ENCODE measurements at regions not wholly inside any gene's neighbourhood (a gene's known extent, or its start where the extent isn't known, plus 50 kb on each side); places are given as distances from the start of the nearest gene placed in this dataset.

DNA sequence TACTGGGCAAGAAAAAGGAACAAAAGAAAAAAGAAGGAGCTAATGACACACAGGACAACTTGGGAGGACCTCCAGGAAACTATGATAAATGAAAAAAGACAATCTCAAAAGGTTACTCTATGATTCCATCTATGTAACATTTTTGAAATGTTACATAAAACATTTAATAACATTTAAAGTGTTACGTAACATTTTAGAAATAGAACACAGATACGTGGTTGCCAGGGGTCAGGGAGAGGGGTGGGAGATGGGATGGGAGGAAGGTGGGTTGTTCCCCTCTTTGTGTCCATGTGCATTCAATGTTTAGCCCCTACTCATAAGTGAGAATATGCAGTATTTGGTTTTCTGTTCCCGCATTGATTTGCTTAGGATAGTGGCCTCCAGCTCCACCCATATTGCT is 116.6 kb downstream of the C16orf95 start:
- Histone ChIP-seq H3K9ac (ENCODE audit: low read length) (no peak overlapping the region), H3K4me2 (ENCODE audit: low read length) (no peak overlapping the region), H2BK5ac (ENCODE audit: low read length) (no peak overlapping the region), H3K36me3 (ENCODE audit: control insufficient read depth, insufficient read depth, low read length) (no peaks in the 10 kb centered on the region), H3K27me3 (ENCODE audit: insufficient read depth, low read length, poor library complexity) (no peaks in the 10 kb centered on the region), H3K27ac (ENCODE audit: low read depth, low read length) (no peak overlapping the region), H4K5ac (ENCODE audit: low read length) (no peak overlapping the region), H3K4ac (ENCODE audit: low read depth, low read length) (no peak overlapping the region), H4K8ac (ENCODE audit: low read depth, low read length) (no peak overlapping the region), H3K79me2 (ENCODE audit: control insufficient read depth, insufficient read depth, low read length) (no peaks in the 10 kb centered on the region), H2BK120ac (ENCODE audit: low read depth, low read length) (no peak overlapping the region), H3K4me1 (ENCODE audit: control insufficient read depth, low read depth, low read length) (no peaks in the 10 kb centered on the region), H3K23ac (ENCODE audit: low read length) (no peak overlapping the region), H2BK15ac (replicated peaks; ENCODE audit: low read depth) (no peak overlapping the region), H3K4me3 (ENCODE audit: low read length) (no peak overlapping the region), H3K56ac (ENCODE audit: low read length) (no peak overlapping the region), H3K18ac (ENCODE audit: low read length) (no peak overlapping the region), H2AK5ac (ENCODE audit: low read length) (no peak overlapping the region), H3K79me1 (ENCODE audit: low read length) (no peaks in the 10 kb centered on the region)
- no CpG with 5 or more reads among the region's 3 CpGs for WGBS (ENCODE audit: extremely low coverage, insufficient coverage, low lambda C conversion rate)
- no peak for DNase-seq

DNA sequence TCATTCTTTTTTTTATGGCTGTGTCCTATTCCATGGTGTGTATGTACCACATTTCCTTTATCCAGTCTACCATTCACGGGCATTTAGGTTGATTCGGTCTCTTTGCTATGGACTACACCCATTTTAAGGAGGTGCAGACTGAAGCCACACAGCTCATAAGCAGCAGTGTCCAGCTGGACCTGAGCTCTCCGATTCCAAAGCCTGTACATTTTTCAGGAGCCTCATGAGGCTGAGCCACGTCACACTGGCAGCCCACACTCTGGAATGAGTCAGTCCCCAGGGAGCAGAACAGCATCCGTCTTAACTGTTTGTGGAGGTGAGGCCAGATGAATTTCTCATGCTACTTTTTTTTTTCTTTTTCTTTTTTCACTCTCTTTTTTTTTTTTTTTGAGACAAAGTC is 116.1 kb downstream of the C16orf95 start:
- Histone ChIP-seq H3K56ac (ENCODE audit: low read length) (no peak overlapping the region), H4K8ac (ENCODE audit: low read depth, low read length) (no peak overlapping the region), H3K4ac (ENCODE audit: low read depth, low read length) (no peak overlapping the region), H4K5ac (ENCODE audit: low read length) (no peak overlapping the region), H3K27me3 (ENCODE audit: insufficient read depth, low read length, poor library complexity) (no peaks in the 10 kb centered on the region), H3K4me2 (ENCODE audit: low read length) (no peak overlapping the region), H2AK5ac (ENCODE audit: low read length) (no peak overlapping the region), H3K18ac (ENCODE audit: low read length) (no peak overlapping the region), H3K9ac (ENCODE audit: low read length) (no peak overlapping the region), H3K4me3 (ENCODE audit: low read length) (no peak overlapping the region), H3K79me2 (ENCODE audit: control insufficient read depth, insufficient read depth, low read length) (no peaks in the 10 kb centered on the region), H3K36me3 (ENCODE audit: control insufficient read depth, insufficient read depth, low read length) (no peaks in the 10 kb centered on the region), H3K27ac (ENCODE audit: low read depth, low read length) (no peak overlapping the region), H2BK5ac (ENCODE audit: low read length) (no peak overlapping the region), H3K79me1 (ENCODE audit: low read length) (no peaks in the 10 kb centered on the region), H3K4me1 (ENCODE audit: control insufficient read depth, low read depth, low read length) (no peaks in the 10 kb centered on the region), H2BK120ac (ENCODE audit: low read depth, low read length) (no peak overlapping the region), H2BK15ac (replicated peaks; ENCODE audit: low read depth) (no peak overlapping the region), H3K23ac (ENCODE audit: low read length) (no peak overlapping the region)
- no peak for DNase-seq
- no CpG with 5 or more reads among the region's 5 CpGs for WGBS (ENCODE audit: extremely low coverage, insufficient coverage, low lambda C conversion rate)

DNA sequence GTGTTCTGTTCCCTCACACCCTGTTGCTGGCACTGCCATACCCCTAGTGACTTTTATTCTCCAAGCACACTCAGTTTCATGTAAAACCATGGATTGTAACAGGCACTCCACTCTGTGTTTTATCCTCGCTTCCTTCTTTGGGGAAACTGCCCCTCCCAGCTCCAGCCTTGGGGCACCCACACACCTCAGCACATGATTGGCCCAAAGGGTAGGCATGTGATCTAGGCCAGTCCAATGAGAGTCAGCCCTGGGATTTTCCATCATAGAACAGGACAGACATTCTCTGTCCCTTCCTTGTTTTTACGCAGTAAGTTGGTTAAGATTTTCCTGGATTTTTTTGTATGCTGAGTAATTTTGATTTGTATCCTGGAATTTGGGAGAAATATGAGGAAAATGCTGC is 115.4 kb downstream of the C16orf95 start:
- H2BK15ac ChIP-seq (replicated peaks; ENCODE audit: low read depth), result no peak overlapping the region
- no CpG with 5 or more reads among the region's 2 CpGs for WGBS (ENCODE audit: extremely low coverage, insufficient coverage, low lambda C conversion rate)
- H3K4me3 ChIP-seq (ENCODE audit: low read length), result no peak overlapping the region
- no peak for DNase-seq
- H3K79me2 ChIP-seq (ENCODE audit: control insufficient read depth, insufficient read depth, low read length), result no peaks in the 10 kb centered on the region
- no peaks in the 10 kb centered on the region for H3K4me1 ChIP-seq (ENCODE audit: control insufficient read depth, low read depth, low read length)
- no peaks in the 10 kb centered on the region for H3K27me3 ChIP-seq (ENCODE audit: insufficient read depth, low read length, poor library complexity)
- H3K4ac ChIP-seq (ENCODE audit: low read depth, low read length), result no peak overlapping the region
- no peak overlapping the region for H2BK5ac ChIP-seq (ENCODE audit: low read length)
- no peak overlapping the region for H2BK120ac ChIP-seq (ENCODE audit: low read depth, low read length)
- no peak overlapping the region for H3K56ac ChIP-seq (ENCODE audit: low read length)
- H3K4me2 ChIP-seq (ENCODE audit: low read length), result no peak overlapping the region
- H2AK5ac ChIP-seq (ENCODE audit: low read length), result no peak overlapping the region
- H4K8ac ChIP-seq (ENCODE audit: low read depth, low read length), result no peak overlapping the region
- no peak overlapping the region for H3K23ac ChIP-seq (ENCODE audit: low read length)
- no peak overlapping the region for H3K9ac ChIP-seq (ENCODE audit: low read length)
- H3K18ac ChIP-seq (ENCODE audit: low read length), result no peak overlapping the region
- no peak overlapping the region for H3K27ac ChIP-seq (ENCODE audit: low read depth, low read length)
- H4K5ac ChIP-seq (ENCODE audit: low read length), result no peak overlapping the region
- H3K79me1 ChIP-seq (ENCODE audit: low read length), result no peaks in the 10 kb centered on the region
- H3K36me3 ChIP-seq (ENCODE audit: control insufficient read depth, insufficient read depth, low read length), result no peaks in the 10 kb centered on the region

DNA sequence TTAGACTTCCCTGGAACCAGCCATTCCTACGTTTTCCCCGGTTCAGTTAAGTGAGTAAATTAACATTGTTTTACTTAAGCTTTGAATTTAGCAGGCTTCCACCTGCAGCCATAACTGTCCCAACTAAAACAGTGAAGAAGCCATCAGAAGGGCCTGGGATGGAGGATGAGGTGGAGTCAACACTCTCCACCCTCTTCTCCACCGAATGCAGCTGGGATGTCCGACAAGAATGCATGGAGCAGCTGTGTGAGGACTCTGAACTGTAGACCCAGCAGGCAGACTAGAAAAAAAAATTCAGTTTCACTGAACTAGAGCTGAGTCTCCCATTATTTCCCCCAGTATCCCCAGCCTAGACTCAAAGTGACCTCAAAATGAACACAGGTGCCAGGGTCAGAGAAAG is 114.8 kb downstream of the C16orf95 start:
- H3K18ac ChIP-seq (ENCODE audit: low read length), result no peak overlapping the region
- H3K23ac ChIP-seq (ENCODE audit: low read length), result no peak overlapping the region
- no peaks in the 10 kb centered on the region for H3K79me1 ChIP-seq (ENCODE audit: low read length)
- no peak overlapping the region for H3K4me3 ChIP-seq (ENCODE audit: low read length)
- H2AK5ac ChIP-seq (ENCODE audit: low read length), result no peak overlapping the region
- H3K27ac ChIP-seq (ENCODE audit: low read depth, low read length), result no peak overlapping the region
- H3K4me2 ChIP-seq (ENCODE audit: low read length), result no peak overlapping the region
- no peaks in the 10 kb centered on the region for H3K4me1 ChIP-seq (ENCODE audit: control insufficient read depth, low read depth, low read length)
- H2BK15ac ChIP-seq (replicated peaks; ENCODE audit: low read depth), result no peak overlapping the region
- H3K79me2 ChIP-seq (ENCODE audit: control insufficient read depth, insufficient read depth, low read length), result no peaks in the 10 kb centered on the region
- H2BK120ac ChIP-seq (ENCODE audit: low read depth, low read length), result no peak overlapping the region
- no peaks in the 10 kb centered on the region for H3K36me3 ChIP-seq (ENCODE audit: control insufficient read depth, insufficient read depth, low read length)
- H4K5ac ChIP-seq (ENCODE audit: low read length), result no peak overlapping the region
- no peak overlapping the region for H3K4ac ChIP-seq (ENCODE audit: low read depth, low read length)
- no peak for DNase-seq
- no peak overlapping the region for H3K9ac ChIP-seq (ENCODE audit: low read length)
- no peak overlapping the region for H2BK5ac ChIP-seq (ENCODE audit: low read length)
- no CpG with 5 or more reads among the region's 4 CpGs for WGBS (ENCODE audit: extremely low coverage, insufficient coverage, low lambda C conversion rate)
- no peak overlapping the region for H4K8ac ChIP-seq (ENCODE audit: low read depth, low read length)
- H3K56ac ChIP-seq (ENCODE audit: low read length), result no peak overlapping the region
- H3K27me3 ChIP-seq (ENCODE audit: insufficient read depth, low read length, poor library complexity), result no peaks in the 10 kb centered on the region

DNA sequence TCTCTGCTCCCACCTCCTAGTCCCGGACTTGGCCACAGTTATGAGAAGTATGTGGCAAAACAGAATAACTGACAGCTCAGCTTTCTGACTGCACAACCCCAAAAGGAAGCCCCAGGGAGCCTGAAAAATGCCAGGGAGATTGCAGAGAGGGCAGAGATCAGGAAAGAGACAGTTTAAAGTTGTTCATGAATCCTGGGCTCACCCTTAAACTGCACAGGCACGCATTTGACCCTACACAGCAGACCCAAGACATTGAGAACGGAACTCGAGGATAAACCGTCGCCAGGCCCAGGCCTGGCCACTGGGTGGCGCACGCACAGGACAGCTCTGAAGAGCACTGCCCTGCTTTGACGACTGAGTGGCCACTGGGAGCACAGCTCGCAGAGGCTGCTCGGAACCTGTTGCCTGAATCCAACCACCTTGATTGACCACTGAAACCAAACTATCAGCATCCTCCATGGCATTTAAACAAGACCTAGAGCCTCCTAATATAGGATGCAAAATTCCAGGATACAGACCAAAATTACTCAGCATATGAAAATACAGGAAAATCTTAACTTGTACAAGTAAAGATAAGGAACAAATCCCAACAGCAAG is 114.0 kb downstream of the C16orf95 start:
- Histone ChIP-seq H3K36me3 (ENCODE audit: control insufficient read depth, insufficient read depth, low read length) (no peaks in the 10 kb centered on the region), H3K79me2 (ENCODE audit: control insufficient read depth, insufficient read depth, low read length) (no peaks in the 10 kb centered on the region), H3K18ac (ENCODE audit: low read length) (no peak overlapping the region), H2AK5ac (ENCODE audit: low read length) (no peak overlapping the region), H3K23ac (ENCODE audit: low read length) (no peak overlapping the region), H2BK5ac (ENCODE audit: low read length) (no peak overlapping the region), H2BK15ac (replicated peaks; ENCODE audit: low read depth) (no peak overlapping the region), H3K27ac (ENCODE audit: low read depth, low read length) (no peak overlapping the region), H4K8ac (ENCODE audit: low read depth, low read length) (no peak overlapping the region), H3K56ac (ENCODE audit: low read length) (no peak overlapping the region), H2BK120ac (ENCODE audit: low read depth, low read length) (no peak overlapping the region), H4K5ac (ENCODE audit: low read length) (no peak overlapping the region), H3K4me1 (ENCODE audit: control insufficient read depth, low read depth, low read length) (no peaks in the 10 kb centered on the region), H3K9ac (ENCODE audit: low read length) (no peak overlapping the region), H3K4ac (ENCODE audit: low read depth, low read length) (no peak overlapping the region), H3K79me1 (ENCODE audit: low read length) (no peaks in the 10 kb centered on the region), H3K27me3 (ENCODE audit: insufficient read depth, low read length, poor library complexity) (no peaks in the 10 kb centered on the region), H3K4me2 (ENCODE audit: low read length) (no peak overlapping the region), H3K4me3 (ENCODE audit: low read length) (no peak overlapping the region)
- DNase-seq, result peak; percentile 86
- WGBS (ENCODE audit: extremely low coverage, insufficient coverage, low lambda C conversion rate), result no CpG with 5 or more reads among the region's 11 CpGs
